Activated T-helper 1 cell treated with anti-CD3 and anti-CD28 coated beads, Interleukin-12 subunit alpha, Interleukin-12 subunit beta, Interleukin-2, Interleukin-4 antibody, amounts not matched to agents 30 ng/mL and 10 ng/mL and 1 ng/mL, durations not matched to agents 14 hours and 24 hours and 36 hours (primary cell): ENCODE measurements at regions not wholly inside any gene's neighbourhood (a gene's known extent, or its start where the extent isn't known, plus 50 kb on each side); places are given as distances from the start of the nearest gene placed in this dataset.
"Not testable (repeated sequence)": the region's sequence is repeated elsewhere in the genome, so short reads cannot be mapped to it uniquely, and the experiment has no call there.

ENCODE experiments used
- DNase-seq: peaks from one replicate; pipeline ENCODE4 v3.0.0; 2021; ENCODE audit warnings: low spot score
- H3K27ac Mint-ChIP-seq: one replicate; pipeline ENCODE4 v1.8.0; 2021; ENCODE audit warnings: mild to moderate bottlenecking, mixed read lengths
- H3K27me3 Mint-ChIP-seq: one replicate; pipeline ENCODE4 v1.8.0; 2022; ENCODE audit warnings: mild to moderate bottlenecking, moderate library complexity, mixed read lengths; ENCODE audit not compliant: insufficient read depth
- H3K36me3 Mint-ChIP-seq: one replicate; pipeline ENCODE4 v1.8.0; 2021; ENCODE audit warnings: low read depth, mixed read lengths
- H3K4me1 Mint-ChIP-seq: one replicate; pipeline ENCODE4 v1.8.0; 2021; ENCODE audit warnings: low read depth, mixed read lengths
- H3K4me3 Mint-ChIP-seq: one replicate; pipeline ENCODE4 v1.8.0; 2021; ENCODE audit warnings: mild to moderate bottlenecking, moderate library complexity, mixed read lengths
- H3K9me3 Mint-ChIP-seq: one replicate; pipeline ENCODE4 v1.8.0; 2021; ENCODE audit warnings: mixed read lengths
- intact Hi-C: fragments of 100-400 bp; cut with micrococcal nuclease; formaldehyde crosslinking; loops from one replicate; pipeline ENCODE4 v1.15.1; 2024

DNA sequence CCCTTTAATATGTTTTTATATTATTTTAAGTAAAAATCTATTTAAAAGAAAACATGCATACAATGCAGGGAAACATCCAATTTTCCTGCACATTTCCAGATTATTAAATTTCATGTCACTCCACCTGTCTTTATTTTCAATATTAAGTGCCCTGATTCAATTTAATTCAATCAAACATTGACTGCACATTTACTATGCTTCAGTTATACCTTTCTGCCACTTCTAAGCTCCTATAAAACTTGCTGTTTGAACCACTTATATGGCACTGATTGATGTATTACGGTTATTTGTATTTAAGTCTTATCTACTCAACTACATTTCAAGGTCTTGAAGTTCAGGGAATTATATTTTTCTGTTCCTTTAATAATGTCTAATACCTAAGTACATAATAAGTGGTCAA lies 198.0 kb downstream of the CAVIN4 start:
- H3K4me3 Mint-ChIP-seq, result no peak overlapping the region
- no peak overlapping the region for H3K27ac Mint-ChIP-seq
- H3K4me1 Mint-ChIP-seq, result no peaks in the 10 kb centered on the region
- H3K27me3 Mint-ChIP-seq, result no peaks in the 10 kb centered on the region
- H3K9me3 Mint-ChIP-seq, result no peaks in the 10 kb centered on the region
- DNase-seq, result no peak
- no peaks in the 10 kb centered on the region for H3K36me3 Mint-ChIP-seq
- intact Hi-C loops, result no loop called here

DNA sequence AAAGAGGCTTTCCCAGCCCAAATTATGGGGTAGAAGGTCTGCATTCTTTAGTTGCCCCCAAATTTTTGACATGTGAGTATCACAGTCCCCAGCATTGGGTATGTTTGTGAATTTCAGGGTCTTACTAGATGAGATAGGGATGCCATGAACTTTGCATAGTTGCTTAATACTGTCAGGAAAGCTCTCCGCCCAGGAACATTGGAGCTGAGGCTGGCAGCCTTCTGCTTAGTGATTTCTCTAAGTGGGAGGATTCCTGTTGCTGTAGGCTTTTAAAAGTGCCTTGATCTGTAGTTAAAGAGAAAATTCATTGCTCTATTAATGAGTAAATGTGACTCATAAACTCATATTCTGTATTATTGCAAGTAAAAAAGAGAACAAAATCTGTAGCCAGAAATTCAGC lies 206.9 kb downstream of the CAVIN4 start:
- H3K36me3 Mint-ChIP-seq, result no peaks in the 10 kb centered on the region
- no peak for DNase-seq
- H3K4me3 Mint-ChIP-seq, result no peak overlapping the region
- H3K27ac Mint-ChIP-seq, result no peak overlapping the region
- H3K9me3 Mint-ChIP-seq, result no peaks in the 10 kb centered on the region
- no peaks in the 10 kb centered on the region for H3K4me1 Mint-ChIP-seq
- intact Hi-C loops, result no loop called here
- no peaks in the 10 kb centered on the region for H3K27me3 Mint-ChIP-seq

DNA sequence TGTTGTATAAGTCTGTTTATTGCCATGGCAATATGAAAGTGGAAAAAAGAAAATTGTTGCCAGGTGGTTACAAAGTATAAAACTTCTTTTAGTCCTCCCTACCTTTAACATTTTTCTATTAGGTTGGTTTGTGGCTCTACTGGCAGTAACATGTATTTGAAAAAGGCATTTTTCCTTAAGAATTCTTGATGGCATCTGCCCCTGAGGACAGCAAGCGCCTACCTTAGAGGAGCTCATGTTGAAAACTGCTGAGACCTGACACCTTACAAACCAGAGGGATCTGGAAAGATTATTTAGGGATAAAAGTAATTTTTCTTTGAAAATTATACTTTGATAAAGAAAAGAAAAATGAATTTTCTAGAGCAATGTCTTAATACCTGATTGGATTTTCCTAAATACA lies 208.1 kb downstream of the CAVIN4 start:
- Mint-ChIP-seq H3K4me3 (no peak overlapping the region), H3K9me3 (no peaks in the 10 kb centered on the region), H3K36me3 (no peaks in the 10 kb centered on the region), H3K4me1 (no peaks in the 10 kb centered on the region), H3K27me3 (no peaks in the 10 kb centered on the region), H3K27ac (no peak overlapping the region)
- intact Hi-C loops, result no loop called here
- no peak for DNase-seq

DNA sequence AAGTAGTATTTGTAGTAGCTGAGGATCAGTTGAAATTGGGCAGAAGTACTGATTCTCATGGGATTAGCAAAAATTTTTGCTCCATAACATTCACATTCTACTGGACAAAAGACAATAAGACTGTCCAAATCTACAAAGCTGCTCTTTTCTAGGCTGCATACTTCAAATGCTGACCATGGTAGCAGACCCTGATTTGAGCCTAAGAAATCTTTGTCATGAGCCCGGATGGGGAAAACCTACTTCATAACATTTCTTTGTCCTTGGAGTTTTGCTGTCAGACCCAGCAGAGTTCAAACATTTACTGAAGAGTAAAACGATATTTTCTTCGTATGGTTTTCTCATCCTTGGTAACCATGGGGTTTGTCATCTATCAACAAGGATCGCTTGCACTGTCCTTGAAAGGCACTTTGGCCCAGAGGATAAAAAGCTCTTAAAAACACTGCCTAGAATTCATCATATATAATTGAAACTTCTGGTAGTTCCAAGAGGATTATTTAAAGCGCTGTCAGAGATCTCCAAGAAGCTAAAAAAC lies 216.9 kb downstream of the CAVIN4 start:
- Mint-ChIP-seq H3K27me3 (no peaks in the 10 kb centered on the region), H3K4me1 (no peaks in the 10 kb centered on the region), H3K9me3 (no peaks in the 10 kb centered on the region), H3K4me3 (no peak overlapping the region), H3K27ac (no peak overlapping the region), H3K36me3 (no peaks in the 10 kb centered on the region)
- DNase-seq, result no peak
- intact Hi-C loops, result no loop called here

DNA sequence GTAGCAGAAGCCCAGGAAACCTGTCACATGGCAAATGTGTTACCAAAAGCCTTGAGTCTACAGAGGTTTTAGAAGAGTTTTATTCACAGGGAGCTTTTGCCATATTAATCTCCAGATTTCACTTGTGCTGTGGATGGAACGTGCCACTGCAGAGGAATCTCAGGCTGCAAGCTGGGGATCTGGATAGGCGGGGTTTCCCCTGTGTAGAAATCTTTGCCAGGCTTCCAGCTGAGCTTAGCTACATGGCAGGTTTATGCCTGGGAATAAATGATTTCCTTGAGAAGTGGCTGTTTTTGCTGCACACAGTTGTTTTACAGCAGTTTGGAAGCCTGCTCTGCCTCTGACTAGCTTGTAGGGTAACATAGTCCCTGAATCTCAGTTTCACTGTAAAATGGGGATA lies 224.6 kb upstream of the PLPPR1 start:
- Mint-ChIP-seq H3K27me3 (no peaks in the 10 kb centered on the region), H3K36me3 (no peaks in the 10 kb centered on the region), H3K4me3 (no peak overlapping the region), H3K9me3 (no peaks in the 10 kb centered on the region), H3K27ac (no peak overlapping the region), H3K4me1 (no peaks in the 10 kb centered on the region)
- no peak for DNase-seq
- intact Hi-C loops, result no loop called here

DNA sequence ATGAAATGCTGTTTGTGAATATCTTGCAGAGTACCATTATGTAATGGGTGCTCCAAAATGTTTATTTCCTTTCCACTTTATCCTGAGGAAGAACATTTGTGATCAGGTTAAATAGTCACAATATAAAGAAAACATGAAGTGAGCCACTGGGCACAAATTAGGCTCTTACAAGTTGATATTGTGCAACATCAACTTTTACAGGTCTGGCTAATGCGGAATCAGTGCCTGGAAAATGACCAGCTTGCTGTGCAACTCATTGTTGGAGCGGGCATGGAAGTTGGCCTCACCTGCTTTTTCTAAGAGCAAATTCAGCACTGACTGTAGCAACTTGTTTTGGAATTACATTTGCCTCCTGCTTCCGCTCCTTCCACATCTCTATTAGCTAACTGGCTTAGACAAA lies 216.9 kb upstream of the PLPPR1 start:
- intact Hi-C loops, result no loop called here
- no peak overlapping the region for H3K4me3 Mint-ChIP-seq

DNA sequence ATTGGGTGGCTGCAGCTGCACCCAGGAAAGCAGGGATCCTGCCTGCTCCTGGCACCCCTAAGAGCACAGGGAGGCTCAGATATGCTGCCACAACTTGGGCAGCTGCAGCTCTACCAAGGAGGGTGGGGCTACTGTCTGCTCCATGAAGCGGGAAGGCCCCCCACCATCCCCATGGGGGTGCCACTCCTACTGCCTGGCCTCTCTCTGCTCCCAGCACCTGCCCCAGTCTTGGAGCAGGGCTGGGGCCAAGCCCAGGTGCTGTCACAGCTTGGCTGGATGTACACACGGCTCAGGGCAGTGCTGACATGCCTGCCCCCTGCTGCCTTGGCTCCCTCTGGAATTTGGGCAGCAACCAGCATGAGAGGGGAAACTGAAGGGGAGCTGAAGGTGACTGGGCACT lies 214.7 kb upstream of the PLPPR1 start:
- intact Hi-C loops, result no loop called here
- H3K27me3 Mint-ChIP-seq, result no peaks in the 10 kb centered on the region
- no peaks in the 10 kb centered on the region for H3K4me1 Mint-ChIP-seq
- H3K4me3 Mint-ChIP-seq, result no peak overlapping the region
- peaks cover 4% of the 10 kb centered on the region for H3K9me3 Mint-ChIP-seq
- H3K27ac Mint-ChIP-seq, result no peak overlapping the region
- H3K36me3 Mint-ChIP-seq, result no peaks in the 10 kb centered on the region
- DNase-seq, result no peak

More for the DNA sequence above, 216.9 kb upstream of the PLPPR1 start:
- Mint-ChIP-seq H3K9me3 (peaks cover 4% of the 10 kb centered on the region), H3K36me3 (no peaks in the 10 kb centered on the region), H3K27ac (no peak overlapping the region), H3K27me3 (no peaks in the 10 kb centered on the region), H3K4me1 (no peaks in the 10 kb centered on the region)
- DNase-seq, result no peak

DNA sequence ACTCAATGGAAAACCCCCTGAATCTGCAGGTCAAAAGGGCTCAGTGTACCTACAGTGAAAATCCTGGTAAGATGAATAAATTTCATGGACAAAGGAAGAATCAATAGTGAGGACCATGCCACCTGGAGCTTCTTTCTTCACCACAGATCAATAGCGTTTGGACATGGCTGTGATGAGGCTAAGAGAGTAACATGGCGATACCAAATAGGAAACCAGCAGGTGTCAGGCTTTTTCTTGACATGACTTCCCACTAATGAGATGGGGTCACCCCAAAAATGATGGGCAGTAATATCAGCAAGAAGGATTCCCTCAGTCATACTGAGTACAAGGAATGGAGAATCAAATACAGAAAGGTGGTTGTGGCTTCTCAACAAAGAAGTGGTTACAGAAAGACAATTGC lies 208.5 kb upstream of the PLPPR1 start:
- Mint-ChIP-seq H3K27me3 (no peaks in the 10 kb centered on the region), H3K36me3 (no peaks in the 10 kb centered on the region), H3K4me1 (no peaks in the 10 kb centered on the region), H3K9me3 (peaks cover 4% of the 10 kb centered on the region), H3K4me3 (no peak overlapping the region), H3K27ac (no peak overlapping the region)
- intact Hi-C loops, result no loop called here
- DNase-seq, result no peak

DNA sequence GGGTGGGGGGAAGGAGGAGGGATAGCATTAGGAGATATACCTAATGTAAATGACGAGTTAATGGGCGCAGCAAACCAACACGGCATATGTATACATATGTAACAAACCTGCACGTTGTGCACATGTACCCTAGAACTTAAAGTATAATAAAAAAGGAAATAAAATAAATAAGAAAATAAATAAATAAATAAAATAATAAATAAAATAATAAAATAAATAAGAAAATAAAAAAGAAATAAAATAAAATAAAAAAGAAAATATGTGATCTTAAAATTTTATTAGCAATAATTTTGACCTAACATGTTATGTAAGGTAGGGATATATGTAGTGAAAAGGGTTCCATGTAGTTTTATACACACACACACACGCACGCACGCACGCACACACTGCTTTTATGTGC lies 195.5 kb upstream of the PLPPR1 start:
- H3K27ac Mint-ChIP-seq, H3K9me3 Mint-ChIP-seq, H3K4me1 Mint-ChIP-seq, intact Hi-C loops, DNase-seq, H3K4me3 Mint-ChIP-seq, H3K36me3 Mint-ChIP-seq, H3K27me3 Mint-ChIP-seq: not testable (repeated sequence)

DNA sequence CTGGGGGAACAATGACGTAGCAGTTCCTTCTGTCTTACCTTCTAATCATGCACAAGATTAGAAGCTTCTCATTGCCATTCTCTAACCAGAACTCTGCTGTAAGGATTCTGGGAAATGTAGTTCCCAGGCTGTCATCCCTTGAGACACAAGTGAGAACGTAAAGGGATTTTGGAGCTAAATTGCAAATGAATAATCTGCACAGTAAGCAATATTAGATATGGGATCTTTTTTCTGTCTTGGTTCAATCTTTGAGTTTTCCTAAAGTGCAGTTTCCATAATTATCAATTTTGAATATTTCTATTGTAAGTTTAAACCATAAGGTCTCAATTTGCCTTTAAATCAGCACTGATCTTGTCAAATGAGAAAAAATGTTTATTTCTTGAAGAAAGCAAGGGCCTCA lies 189.7 kb upstream of the PLPPR1 start:
- DNase-seq, result no peak
- H3K27me3 Mint-ChIP-seq, result no peaks in the 10 kb centered on the region
- intact Hi-C loops, result no loop called here
- no peaks in the 10 kb centered on the region for H3K36me3 Mint-ChIP-seq
- H3K9me3 Mint-ChIP-seq, result no peaks in the 10 kb centered on the region
- no peaks in the 10 kb centered on the region for H3K4me1 Mint-ChIP-seq
- no peak overlapping the region for H3K4me3 Mint-ChIP-seq
- H3K27ac Mint-ChIP-seq, result no peak overlapping the region

DNA sequence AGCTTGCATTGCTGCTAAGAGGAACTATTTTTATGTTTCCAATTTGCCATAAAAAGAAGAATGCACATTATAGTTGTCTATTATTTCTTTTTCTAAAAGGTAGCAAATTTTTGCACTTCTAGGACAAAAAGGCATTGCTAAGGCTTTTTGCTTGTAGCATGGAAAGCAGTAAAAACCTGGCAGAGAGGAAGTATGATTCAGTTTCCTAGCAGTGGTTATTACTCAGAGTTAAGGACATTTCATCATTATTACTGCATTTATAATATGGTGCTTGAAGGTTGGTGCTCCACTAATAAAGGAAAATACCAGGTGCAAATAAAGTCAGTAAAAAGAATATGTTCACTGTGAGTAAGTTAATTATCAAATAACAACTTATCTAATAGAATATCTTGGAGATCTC lies 179.8 kb upstream of the PLPPR1 start:
- H3K27me3 Mint-ChIP-seq, result no peaks in the 10 kb centered on the region
- no peaks in the 10 kb centered on the region for H3K4me1 Mint-ChIP-seq
- H3K4me3 Mint-ChIP-seq, result no peak overlapping the region
- intact Hi-C loops, result no loop called here
- DNase-seq, result no peak
- no peaks in the 10 kb centered on the region for H3K36me3 Mint-ChIP-seq
- no peak overlapping the region for H3K27ac Mint-ChIP-seq
- H3K9me3 Mint-ChIP-seq, result no peaks in the 10 kb centered on the region

DNA sequence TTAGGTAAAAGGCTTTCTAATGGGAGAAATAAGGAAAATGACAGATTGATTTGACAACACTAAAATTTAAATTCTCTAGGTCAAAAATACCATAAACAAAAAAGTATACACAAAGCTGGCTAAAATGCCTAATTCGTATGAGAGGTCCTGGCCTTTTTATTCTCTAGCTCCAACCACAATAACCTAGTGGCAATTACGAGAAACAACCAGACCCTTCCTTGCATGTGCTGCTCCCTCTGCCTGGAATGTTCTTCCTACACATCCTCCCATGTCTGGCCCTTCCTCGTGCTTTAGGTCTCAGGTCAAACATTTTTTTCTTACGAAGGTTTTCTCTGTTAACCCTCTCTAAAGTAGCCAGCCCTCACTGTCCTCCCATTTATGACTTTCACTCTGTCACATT lies 176.4 kb upstream of the PLPPR1 start:
- no peak for DNase-seq
- Mint-ChIP-seq H3K9me3 (no peaks in the 10 kb centered on the region), H3K4me3 (no peak overlapping the region), H3K27ac (no peak overlapping the region), H3K27me3 (no peaks in the 10 kb centered on the region), H3K36me3 (no peaks in the 10 kb centered on the region), H3K4me1 (no peaks in the 10 kb centered on the region)
- intact Hi-C loops, result no loop called here

DNA sequence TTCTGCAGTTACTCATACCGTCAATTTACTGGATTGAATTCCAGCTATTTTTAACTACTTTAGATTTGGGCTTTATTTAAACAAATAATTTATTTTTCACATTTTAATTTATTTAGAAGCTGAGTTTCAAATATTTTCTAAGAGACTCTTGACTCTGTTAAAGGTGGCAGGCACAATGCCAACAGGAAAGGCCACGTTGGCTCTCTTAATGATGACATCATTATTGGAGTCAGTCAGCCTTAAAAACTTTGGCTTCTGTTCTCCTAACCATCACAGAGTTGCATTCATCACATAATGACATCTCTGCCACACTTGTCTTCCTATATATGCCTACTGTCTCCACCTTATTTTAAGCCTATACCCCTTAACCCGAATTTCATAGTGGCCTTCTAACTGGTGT lies 172.3 kb upstream of the PLPPR1 start:
- H3K4me3 Mint-ChIP-seq, result no peak overlapping the region
- no peaks in the 10 kb centered on the region for H3K4me1 Mint-ChIP-seq
- intact Hi-C loops, result no loop called here
- H3K27ac Mint-ChIP-seq, result no peak overlapping the region
- no peaks in the 10 kb centered on the region for H3K36me3 Mint-ChIP-seq
- H3K27me3 Mint-ChIP-seq, result no peaks in the 10 kb centered on the region
- no peak for DNase-seq
- no peaks in the 10 kb centered on the region for H3K9me3 Mint-ChIP-seq

DNA sequence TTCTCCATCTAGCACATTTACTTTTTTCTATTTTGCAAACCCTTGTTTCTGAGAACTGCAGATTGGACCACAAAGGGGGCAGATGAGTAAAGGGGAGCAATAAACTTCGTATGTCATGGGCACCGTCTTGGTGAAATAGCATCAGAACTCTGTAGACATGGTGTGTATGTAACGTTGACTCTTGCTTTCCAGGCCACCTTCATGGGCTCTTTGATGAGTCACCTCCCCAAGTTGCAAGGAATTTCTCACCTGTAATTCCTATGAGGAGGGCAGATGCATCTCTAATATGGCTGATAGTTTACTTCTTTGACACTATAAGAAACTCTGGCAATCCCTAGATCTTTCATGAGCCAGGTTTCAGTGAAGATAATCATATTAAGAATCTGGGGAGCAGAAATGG lies 163.4 kb upstream of the PLPPR1 start:
- peaks cover 2% of the 10 kb centered on the region for H3K27me3 Mint-ChIP-seq
- no peak overlapping the region for H3K4me3 Mint-ChIP-seq
- no peaks in the 10 kb centered on the region for H3K36me3 Mint-ChIP-seq
- no peak for DNase-seq
- intact Hi-C loops, result no loop called here
- no peak overlapping the region for H3K27ac Mint-ChIP-seq
- no peaks in the 10 kb centered on the region for H3K4me1 Mint-ChIP-seq
- H3K9me3 Mint-ChIP-seq, result peaks cover 6% of the 10 kb centered on the region
